NT2/D1 (cell line): ENCODE measurements at regions not wholly inside any gene's neighbourhood (a gene's known extent, or its start where the extent isn't known, plus 50 kb on each side); places are given as distances from the start of the nearest gene placed in this dataset.

Source experiments
- DNase-seq: peaks from one replicate; pipeline ENCODE4 v3.0.0-alpha.2; 2011; ENCODE audit warnings: low read depth, low spot score
- H3K27me3 ChIP-seq: 2 replicates; pipeline ENCODE4 v1.6.0; 2011; ENCODE audit warnings: mild to moderate bottlenecking; ENCODE audit not compliant: insufficient read length, insufficient read depth
- H3K36me3 ChIP-seq: 2 replicates; pipeline ENCODE4 v1.6.1; 2011; ENCODE audit warnings: mild to moderate bottlenecking, low read length, mixed read lengths; ENCODE audit not compliant: insufficient read depth, insufficient read length
- H3K4me1 ChIP-seq: 2 replicates; pipeline ENCODE4 v1.5.1; 2011; ENCODE audit not compliant: insufficient read depth, insufficient read length
- H3K4me3 ChIP-seq: 2 replicates; pipeline ENCODE4 v1.5.1; 2011; ENCODE audit warnings: low read depth; ENCODE audit not compliant: insufficient read length
- H3K9ac ChIP-seq: 2 replicates; pipeline ENCODE4 v1.6.0; 2011; ENCODE audit warnings: low read depth; ENCODE audit not compliant: insufficient read length
- H3K9me3 ChIP-seq: 2 replicates; pipeline ENCODE4 v1.5.1; 2011; ENCODE audit warnings: mild to moderate bottlenecking, low read length; ENCODE audit not compliant: insufficient read depth
- SUZ12 ChIP-seq: IDR thresholded peaks from 2 replicates; pipeline ENCODE4 v1.6.1; 2011; ENCODE audit not compliant: insufficient read length, insufficient read depth; ENCODE audit errors: extremely low read depth
- YY1 ChIP-seq: IDR thresholded peaks from 2 replicates; pipeline ENCODE4 v1.6.1; 2011; ENCODE audit not compliant: insufficient read length, insufficient read depth
- ZNF274 ChIP-seq: IDR thresholded peaks from 2 replicates; pipeline ENCODE4 v1.6.1; 2011; ENCODE audit warnings: mild to moderate bottlenecking, low read depth, low read length

- no peak overlapping the region for H3K9ac ChIP-seq
- peaks cover 15% of the 10 kb centered on the region; the same call in 1 of the 2 replicates for H3K9me3 ChIP-seq
- no peaks in the 10 kb centered on the region for H3K36me3 ChIP-seq
- TF ChIP-seq SUZ12 = no peak
- TF ChIP-seq ZNF274 = no peak
- TF ChIP-seq YY1 = no peak
- no peaks in the 10 kb centered on the region for H3K27me3 ChIP-seq
- no peaks in the 10 kb centered on the region for H3K4me1 ChIP-seq
- no peak overlapping the region for H3K4me3 ChIP-seq
- no peak for DNase-seq
Measured at GRCh38 chr6:21357262-21357661, 236.3 kb upstream of the SOX4 start.

- H3K4me3 ChIP-seq = no peak overlapping the region
- H3K9ac ChIP-seq = no peak overlapping the region
- no peaks in the 10 kb centered on the region for H3K36me3 ChIP-seq
- no peak for TF ChIP-seq YY1
- no peak for TF ChIP-seq SUZ12
- TF ChIP-seq ZNF274 = no peak
- no peaks in the 10 kb centered on the region for H3K4me1 ChIP-seq
- DNase-seq = no peak
- no peaks in the 10 kb centered on the region for H3K27me3 ChIP-seq
- peaks cover 15% of the 10 kb centered on the region; the same call in 1 of the 2 replicates for H3K9me3 ChIP-seq
Measured at GRCh38 chr6:21359926-21360325, 233.6 kb upstream of the SOX4 start.

- DNase-seq = no peak
- H3K9ac ChIP-seq = no peak overlapping the region
- no peaks in the 10 kb centered on the region for H3K36me3 ChIP-seq
- H3K4me3 ChIP-seq = no peak overlapping the region
- no peaks in the 10 kb centered on the region for H3K4me1 ChIP-seq
- H3K9me3 ChIP-seq = peaks cover 15% of the 10 kb centered on the region; the same call in 1 of the 2 replicates
- no peak for TF ChIP-seq ZNF274
- no peak for TF ChIP-seq YY1
- TF ChIP-seq SUZ12 = no peak
- no peaks in the 10 kb centered on the region for H3K27me3 ChIP-seq
Measured at GRCh38 chr6:21360336-21360735, 233.2 kb upstream of the SOX4 start.

- Histone ChIP-seq H3K4me1 (peaks cover 4% of the 10 kb centered on the region), H3K9me3 (no peaks in the 10 kb centered on the region), H3K4me3 (no peak overlapping the region), H3K27me3 (no peaks in the 10 kb centered on the region), H3K9ac (no peak overlapping the region), H3K36me3 (no peaks in the 10 kb centered on the region)
- no peak for DNase-seq
- TF ChIP-seq SUZ12 = no peak
- TF ChIP-seq YY1 = no peak
- no peak for TF ChIP-seq ZNF274
Measured at GRCh38 chr6:21367148-21367547, 226.4 kb upstream of the SOX4 start.

GRCh38 chr6:21367649-21368154, 225.8 kb upstream of the SOX4 start:
- TF ChIP-seq SUZ12 = no peak
- TF ChIP-seq YY1 = no peak
- TF ChIP-seq ZNF274 = no peak
- H3K9ac ChIP-seq = no peak overlapping the region
- no peak for DNase-seq
- no peaks in the 10 kb centered on the region for H3K27me3 ChIP-seq
- peaks cover 4% of the 10 kb centered on the region for H3K4me1 ChIP-seq
- no peaks in the 10 kb centered on the region for H3K36me3 ChIP-seq
- no peaks in the 10 kb centered on the region for H3K9me3 ChIP-seq
- H3K4me3 ChIP-seq = no peak overlapping the region

- no peak for TF ChIP-seq ZNF274
- TF ChIP-seq YY1 = no peak
- TF ChIP-seq SUZ12 = no peak
- H3K9ac ChIP-seq = no peak overlapping the region
- no peak for DNase-seq
Measured at GRCh38 chr6:21371061-21371460, 222.5 kb upstream of the SOX4 start.

GRCh38 chr6:21371676-21372171, 221.8 kb upstream of the SOX4 start:
- H3K4me1 ChIP-seq = peaks cover 4% of the 10 kb centered on the region
- no peaks in the 10 kb centered on the region for H3K27me3 ChIP-seq
- no peaks in the 10 kb centered on the region for H3K36me3 ChIP-seq
- no peak overlapping the region for H3K4me3 ChIP-seq
- DNase-seq = no peak
- no peaks in the 10 kb centered on the region for H3K9me3 ChIP-seq
- TF ChIP-seq ZNF274 (no peak), SUZ12 (no peak), YY1 (no peak)
- no peak overlapping the region for H3K9ac ChIP-seq

More at GRCh38 chr6:21371061-21371460, 222.5 kb upstream of the SOX4 start:
- Histone ChIP-seq H3K36me3 (no peaks in the 10 kb centered on the region), H3K4me3 (no peak overlapping the region), H3K9me3 (no peaks in the 10 kb centered on the region), H3K4me1 (peaks cover 4% of the 10 kb centered on the region), H3K27me3 (no peaks in the 10 kb centered on the region)
